Endothelial cell of umbilical vein (primary cell): ENCODE measurements at regions not wholly inside any gene's neighbourhood (a gene's known extent, or its start where the extent isn't known, plus 50 kb on each side); places are given as distances from the start of the nearest gene placed in this dataset.

ENCODE experiments used
- BruUV-seq: library from RNA; stranded (reverse); fragments of 400-500 nt; replicated peaks from 2 replicates; lab custom pipeline; 2021; lab: Mats Ljungman, UMichigan
- CTCF ChIA-PET: fragments of 300-600, 350-600 bp; sonication (Branson Sonifier 250); formaldehyde crosslinking; loops from one replicate; lab custom pipeline; 2021; ENCODE audit warnings: antibody characterized with exemption, inconsistent platforms; lab: Charles Lee
- POLR2A ChIA-PET: fragments of 300-600, 350-600 bp; sonication (Branson Sonifier 250); formaldehyde crosslinking; loops from one replicate; lab custom pipeline; 2021; ENCODE audit warnings: antibody characterized with exemption, inconsistent platforms; lab: Charles Lee
- DNase-seq: peaks from one replicate; pipeline ENCODE4 v3.0.0-alpha.2; 2011; ENCODE audit warnings: low read depth, low spot score
- FAIRE-seq: peaks from 2 replicates; lab custom pipeline; 2011; peaks lifted over from hg19 to GRCh38; lab: Jason Lieb, UNC
- H2AFZ ChIP-seq: 2 replicates; pipeline ENCODE4 v1.6.0; 2012; ENCODE audit warnings: low read depth, low read length, control low read depth, inconsistent platforms
- H3K27ac ChIP-seq: 2 replicates; pipeline ENCODE4 v1.5.1; 2011; ENCODE audit warnings: low read depth, mild to moderate bottlenecking, control low read depth, low read length, moderate library complexity; ENCODE audit not compliant: insufficient read depth
- H3K27me3 ChIP-seq, 2 experiments: 2 replicates each; pipeline versions ENCODE4 v1.6.0 to v1.6.1; 2011; ENCODE audit warnings: low read length in 2 of 2, mixed read lengths in 1 of 2; ENCODE audit not compliant: control insufficient read depth in 2 of 2, insufficient read depth in 2 of 2
- H3K36me3 ChIP-seq, 2 experiments: 2 replicates in 1 of 2; 3 replicates in 1 of 2; pipeline ENCODE4 v1.5.1; 2011; ENCODE audit warnings: low read length in 2 of 2, mild to moderate bottlenecking in 1 of 2, moderate library complexity in 1 of 2; ENCODE audit not compliant: control insufficient read depth in 2 of 2, insufficient read depth in 2 of 2; ENCODE audit errors: extremely low read depth in 1 of 2
- H3K4me1 ChIP-seq: 3 replicates; pipeline ENCODE4 v1.5.1; 2011; ENCODE audit warnings: mild to moderate bottlenecking, low read length; ENCODE audit not compliant: control insufficient read depth, insufficient read depth; ENCODE audit errors: extremely low read depth
- H3K4me2 ChIP-seq: 2 replicates; pipeline ENCODE4 v1.6.1; 2011; ENCODE audit warnings: low read length, control low read depth, mixed read lengths; ENCODE audit not compliant: insufficient read depth
- H3K4me3 ChIP-seq, 3 experiments: fragments of 200-600 bp in 1 of 3; sonication (generic), shearing (Covaris generic) in 1 of 3; replicated peaks in 1 of 3; 2 replicates each; pipeline ENCODE4 v1.5.1; 2011 to 2016; ENCODE audit warnings: control low read depth in 3 of 3, low read length in 3 of 3, mild to moderate bottlenecking in 2 of 3, inconsistent platforms in 1 of 3, low read depth in 1 of 3, moderate library complexity in 1 of 3; ENCODE audit not compliant: insufficient read depth in 1 of 3
- H3K79me2 ChIP-seq: 2 replicates; pipeline ENCODE4 v1.6.0; 2012; ENCODE audit warnings: low read length, inconsistent platforms; ENCODE audit not compliant: control insufficient read depth, insufficient read depth
- H3K9ac ChIP-seq: replicated peaks from 2 replicates; pipeline ENCODE3; 2011; ENCODE audit warnings: low read length, control low read depth; ENCODE audit not compliant: insufficient read depth; ENCODE audit errors: extremely low read depth
- H3K9me1 ChIP-seq: replicated peaks from 3 replicates; pipeline ENCODE4 v1.6.0; 2011; ENCODE audit warnings: mild to moderate bottlenecking, low read length; ENCODE audit not compliant: control insufficient read depth, insufficient read depth; ENCODE audit errors: extremely low read depth
- H3K9me3 ChIP-seq: replicated peaks from 2 replicates; pipeline ENCODE4 v1.5.1; 2012; ENCODE audit warnings: low read length, inconsistent platforms; ENCODE audit not compliant: control insufficient read depth, insufficient read depth
- H4K20me1 ChIP-seq: replicated peaks from 2 replicates; pipeline ENCODE3; 2011; ENCODE audit warnings: mild to moderate bottlenecking, low read length; ENCODE audit not compliant: control insufficient read depth, insufficient read depth; ENCODE audit errors: extremely low read depth
- CTCF ChIP-seq, 2 donors: IDR thresholded peaks; 1 replicate in 1 of 2; 2 replicates in 1 of 2; pipeline ENCODE4 v1.5.1; 2011; ENCODE audit warnings: low read length in 2 of 2, mild to moderate bottlenecking in 2 of 2, moderate library complexity in 2 of 2, control low read depth in 1 of 2, inconsistent platforms in 1 of 2, low read depth in 1 of 2; ENCODE audit not compliant: insufficient read depth in 1 of 2; ENCODE audit errors: extremely low read depth in 1 of 2
- EZH2 ChIP-seq: IDR thresholded peaks from 2 replicates; pipeline ENCODE4 v1.6.1; 2012; ENCODE audit warnings: borderline replicate concordance, low read depth, mild to moderate bottlenecking, moderate library complexity, low read length, inconsistent platforms; ENCODE audit not compliant: severe bottlenecking
- FOS ChIP-seq: IDR thresholded peaks from 2 replicates; pipeline ENCODE4 v1.6.1; 2011; ENCODE audit warnings: mild to moderate bottlenecking, low read length, moderate library complexity, borderline replicate concordance; ENCODE audit not compliant: insufficient read depth
- GATA2 ChIP-seq: IDR thresholded peaks from 2 replicates; pipeline ENCODE4 v1.7.0; 2011; ENCODE audit warnings: low read depth, mild to moderate bottlenecking, moderate library complexity, mixed read lengths, low read length; ENCODE audit not compliant: insufficient read length, insufficient read depth
- JUN ChIP-seq: IDR thresholded peaks from 2 replicates; pipeline ENCODE4 v1.6.1; 2011; ENCODE audit warnings: borderline replicate concordance, low read depth; ENCODE audit not compliant: insufficient read length, insufficient read depth
- MAX ChIP-seq: IDR thresholded peaks from 2 replicates; pipeline ENCODE4 v1.6.1; 2011; ENCODE audit not compliant: insufficient read depth, insufficient read length
- MYC ChIP-seq: IDR thresholded peaks from one replicate; pipeline ENCODE4 v1.6.1; 2011; ENCODE audit warnings: mild to moderate bottlenecking, low read depth, low read length
- POLR2A ChIP-seq: IDR thresholded peaks from 2 replicates; pipeline ENCODE4 v1.6.1; 2012; ENCODE audit warnings: low read depth, mild to moderate bottlenecking, control low read depth, low read length
- POLR2AphosphoS5 ChIP-seq: IDR thresholded peaks from 2 replicates; pipeline ENCODE4 v1.6.1; 2012; ENCODE audit warnings: low read depth, mild to moderate bottlenecking, control low read depth, low read length, moderate library complexity; ENCODE audit not compliant: insufficient read depth
- dilution Hi-C: fragments of 300-500 bp; cut with MboI; formaldehyde crosslinking; loops from one replicate; pipeline ENCODE4 v1.15.0; 2019; ENCODE audit warnings: low sequenced_read_pairs; ENCODE audit not compliant: extremely low pct_ligation_motif_present
- intact Hi-C: fragments of 100-400 bp; cut with micrococcal nuclease; formaldehyde crosslinking; loops from one replicate; pipeline ENCODE4 v1.10.0; 2022

GRCh38 chr2:234816056-234816455, 135.8 kb upstream of the SH3BP4 start:
- no peak for FAIRE-seq
- Histone ChIP-seq H3K9me1 (no peaks in the 10 kb centered on the region), H3K36me3 (no peaks in the 10 kb centered on the region), H3K9ac (no peak overlapping the region), H3K27ac (no peak overlapping the region), H3K9me3 (no peaks in the 10 kb centered on the region), H3K4me3 (no peak overlapping the region), H3K79me2 (no peaks in the 10 kb centered on the region), H3K27me3 (peaks cover 6 to 12% of the 10 kb centered on the region in 2 experiments), H4K20me1 (no peaks in the 10 kb centered on the region), H3K4me2 (no peak overlapping the region), H3K4me1 (peaks cover 12% of the 10 kb centered on the region), H2AFZ (no peak overlapping the region)
- intact Hi-C loops = no loop called here
- TF ChIP-seq GATA2 (no peak), EZH2 (no peak), CTCF (IDR thresholded peaks at IDR 0.05; ENCODE audit: extremely low read depth in 1 of 2, insufficient read depth in 1 of 2, low read depth in 1 of 2, low read length in 2 of 2) (no peak), POLR2A (no peak), MAX (no peak), JUN (no peak), MYC (no peak), FOS (no peak), POLR2AphosphoS5 (no peak)
- POLR2A ChIA-PET = no interaction called here
- no peak for DNase-seq
- CTCF ChIA-PET = no interaction called here
- BruUV-seq = no TSS peak
- dilution Hi-C loops = no loop called here
